Aorta (tissue), 5 donors: ENCODE measurements at regions not wholly inside any gene's neighbourhood (a gene's known extent, or its start where the extent isn't known, plus 50 kb on each side); places are given as distances from the start of the nearest gene placed in this dataset.
"Not testable (repeated sequence)": the region's sequence is repeated elsewhere in the genome, so short reads cannot be mapped to it uniquely, and the experiment has no call there.

Experiments used
- ATAC-seq: fragments of 200-7000 bp; cut with Tn5 transposase; one replicate; pipeline ENCODE4 v1.9.1; 2022; ENCODE audit warnings: moderate library complexity; ENCODE audit not compliant: low FRiP score
- DNase-seq, 2 donors: peaks; one replicate each; pipeline ENCODE4 v3.0.0-alpha.2; 2020
- H3K27ac ChIP-seq, 2 donors: one replicate each; pipeline ENCODE4 v1.5.1; 2013; ENCODE audit warnings: low read length in 2 of 2, mild to moderate bottlenecking in 2 of 2, moderate library complexity in 2 of 2, control low read depth in 1 of 2, inconsistent platforms in 1 of 2, low read depth in 1 of 2
- H3K27me3 ChIP-seq, 2 donors: one replicate each; pipeline ENCODE4 v1.6.1; 2013; ENCODE audit warnings: control low read depth in 1 of 2, low read length in 1 of 2, mild to moderate bottlenecking in 1 of 2, moderate library complexity in 1 of 2; ENCODE audit not compliant: insufficient read depth in 2 of 2, control insufficient read depth in 1 of 2
- H3K36me3 ChIP-seq, 2 donors: one replicate each; pipeline ENCODE4 v1.6.1; 2013; ENCODE audit warnings: control low read depth in 1 of 2, low read length in 1 of 2, mild to moderate bottlenecking in 1 of 2; ENCODE audit not compliant: insufficient read depth in 2 of 2, control insufficient read depth in 1 of 2
- H3K4me1 ChIP-seq, 2 donors: one replicate each; pipeline ENCODE4 v1.6.1; 2013; ENCODE audit warnings: low read length in 2 of 2, control low read depth in 1 of 2, mild to moderate bottlenecking in 1 of 2, moderate library complexity in 1 of 2; ENCODE audit not compliant: insufficient read depth in 2 of 2, control insufficient read depth in 1 of 2
- H3K4me3 ChIP-seq, 2 donors: one replicate each; pipeline ENCODE4 v1.5.1; 2013; ENCODE audit warnings: low read length in 2 of 2, control low read depth in 1 of 2, mild to moderate bottlenecking in 1 of 2
- H3K9me3 ChIP-seq: one replicate; pipeline ENCODE4 v1.6.1; 2013; ENCODE audit warnings: mild to moderate bottlenecking, low read length; ENCODE audit not compliant: control insufficient read depth
- WGBS, 2 donors: extraction: QIAGEN DNeasy Blood & Tissue Kit; methylation state at CpG; one replicate each; pipeline ENCODE4 v1.1.7; 2013; 5-methylcytosine and 5-hydroxymethylcytosine counted together
- intact Hi-C, 2 donors: fragments of 100-400 bp; cut with DNase I; formaldehyde crosslinking; loops; one replicate each; pipeline versions ENCODE4 v1.14.2 to v1.15.0; 2022
- donor health status: healthy with polysubstance abuse.
- donor health status: Bipolar disorder and iron deficiency.
- donor health status: DM: no; HTN: no; CAD: no.
- donor health status: DM: no; HTN: no; CAD: no.
- donor health status: DM: yes; HTN: yes; CAD: no.

DNA sequence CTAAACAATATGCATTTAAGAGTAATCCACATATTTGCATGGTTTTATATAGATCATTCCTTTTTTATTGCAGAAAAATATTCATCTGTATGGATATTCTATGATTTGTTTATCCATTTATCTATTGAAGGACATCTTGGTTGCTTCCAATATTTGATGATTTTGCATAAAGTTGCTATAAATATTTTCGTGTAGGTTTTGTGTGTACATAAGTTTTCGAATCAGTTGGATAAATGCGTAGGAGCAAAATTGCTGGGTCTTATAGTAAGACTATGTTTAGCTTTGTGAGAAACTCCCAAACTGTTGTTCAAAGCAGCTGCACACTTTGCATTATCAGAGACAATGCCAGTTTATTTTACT lies 971.2 kb downstream of the DIPK2A start:
- Histone ChIP-seq H3K27me3 (no peaks in the 10 kb centered on the region), H3K9me3 (no peaks in the 10 kb centered on the region), H3K4me1 (no peaks in the 10 kb centered on the region), H3K27ac (no peak overlapping the region), H3K36me3 (no peaks in the 10 kb centered on the region), H3K4me3 (no peak overlapping the region)
- DNase-seq (no peak), ATAC-seq (no peak)
- WGBS, 2 donors = 84% methylated on average over 3 of the region's 3 CpGs
- intact Hi-C loops = no loop called here

DNA sequence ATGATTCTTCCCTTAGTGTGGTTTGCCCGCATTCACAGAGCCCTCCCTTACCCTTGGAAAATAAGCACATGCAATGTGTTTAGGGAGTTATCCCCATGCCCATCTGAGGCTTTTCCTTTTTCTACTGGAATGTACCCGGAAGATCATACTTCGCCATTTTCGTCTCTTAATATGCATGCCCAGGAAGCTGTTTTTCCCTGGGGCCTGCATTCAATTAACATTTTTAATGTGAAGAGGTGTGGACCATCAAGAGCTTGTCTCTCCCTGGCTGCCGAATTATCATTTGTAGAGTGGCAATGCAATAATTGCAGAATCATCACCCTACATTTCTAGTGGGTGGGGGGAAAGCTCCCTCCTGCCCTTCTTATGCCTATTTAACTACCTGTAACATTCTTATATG lies 976.3 kb downstream of the DIPK2A start:
- Histone ChIP-seq H3K4me3 (no peak overlapping the region), H3K27ac (no peak overlapping the region), H3K36me3 (no peaks in the 10 kb centered on the region), H3K4me1 (no peaks in the 10 kb centered on the region), H3K9me3 (peaks cover 3% of the 10 kb centered on the region), H3K27me3 (no peaks in the 10 kb centered on the region)
- ATAC-seq (no peak), DNase-seq (no peak)
- 96 to 97% methylated on average over 5 of the region's 5 CpGs for WGBS, 2 donors
- intact Hi-C loops = no loop called here

DNA sequence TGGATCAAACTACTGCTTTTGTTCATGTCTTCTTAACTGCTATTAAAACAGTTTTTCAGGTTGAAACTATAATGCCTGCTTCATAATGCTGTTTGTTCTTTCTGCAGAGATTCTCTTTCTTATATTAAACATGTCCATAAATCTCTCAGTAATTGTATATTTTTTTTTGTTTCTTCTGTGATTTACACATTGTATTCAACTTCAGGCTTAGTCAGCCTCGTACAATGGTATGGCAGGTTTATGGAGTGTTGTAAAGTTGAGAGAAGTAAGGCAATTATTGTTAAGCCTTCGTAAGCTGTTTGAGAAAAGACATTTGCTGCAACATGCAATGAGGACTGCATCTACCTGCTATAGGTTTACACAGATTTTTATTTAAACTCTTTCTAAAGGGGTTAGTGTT lies 977.1 kb downstream of the DIPK2A start:
- peaks cover 3% of the 10 kb centered on the region for H3K9me3 ChIP-seq
- no peaks in the 10 kb centered on the region for H3K4me1 ChIP-seq
- no peak overlapping the region for H3K27ac ChIP-seq
- intact Hi-C loops = no loop called here
- no peaks in the 10 kb centered on the region for H3K36me3 ChIP-seq
- no peaks in the 10 kb centered on the region for H3K27me3 ChIP-seq
- ATAC-seq (no peak), DNase-seq (no peak)
- 74 to 87% methylated on average over 2 of the region's 2 CpGs for WGBS, 2 donors
- no peak overlapping the region for H3K4me3 ChIP-seq

DNA sequence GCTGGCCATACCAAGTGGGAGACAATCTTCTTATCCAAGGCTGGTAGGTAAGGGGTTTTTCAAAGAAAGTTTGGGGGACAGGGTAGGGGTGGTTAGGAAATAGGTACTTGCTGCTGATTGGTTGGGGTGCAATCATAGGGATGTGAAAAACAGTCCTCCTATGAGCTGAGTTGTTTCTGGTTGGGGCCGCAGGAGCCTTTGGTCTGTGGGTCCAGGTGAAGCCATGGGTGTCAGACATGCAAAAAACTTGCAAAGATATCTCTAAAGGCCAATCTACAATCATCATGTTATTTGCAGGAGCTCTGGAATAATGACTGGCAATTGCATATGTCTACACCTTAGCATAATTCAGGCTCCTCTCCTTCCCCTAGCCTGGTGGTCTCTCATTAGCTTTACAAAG lies 982.3 kb downstream of the DIPK2A start:
- Histone ChIP-seq H3K4me1 (no peaks in the 10 kb centered on the region), H3K9me3 (peaks cover 3% of the 10 kb centered on the region), H3K27ac (no peak overlapping the region), H3K27me3 (no peaks in the 10 kb centered on the region), H3K4me3 (no peak overlapping the region), H3K36me3 (no peaks in the 10 kb centered on the region)
- intact Hi-C loops = no loop called here
- ATAC-seq (no peak), DNase-seq (no peak)
- 86 to 96% methylated on average over 1 of the region's 1 CpG for WGBS, 2 donors

DNA sequence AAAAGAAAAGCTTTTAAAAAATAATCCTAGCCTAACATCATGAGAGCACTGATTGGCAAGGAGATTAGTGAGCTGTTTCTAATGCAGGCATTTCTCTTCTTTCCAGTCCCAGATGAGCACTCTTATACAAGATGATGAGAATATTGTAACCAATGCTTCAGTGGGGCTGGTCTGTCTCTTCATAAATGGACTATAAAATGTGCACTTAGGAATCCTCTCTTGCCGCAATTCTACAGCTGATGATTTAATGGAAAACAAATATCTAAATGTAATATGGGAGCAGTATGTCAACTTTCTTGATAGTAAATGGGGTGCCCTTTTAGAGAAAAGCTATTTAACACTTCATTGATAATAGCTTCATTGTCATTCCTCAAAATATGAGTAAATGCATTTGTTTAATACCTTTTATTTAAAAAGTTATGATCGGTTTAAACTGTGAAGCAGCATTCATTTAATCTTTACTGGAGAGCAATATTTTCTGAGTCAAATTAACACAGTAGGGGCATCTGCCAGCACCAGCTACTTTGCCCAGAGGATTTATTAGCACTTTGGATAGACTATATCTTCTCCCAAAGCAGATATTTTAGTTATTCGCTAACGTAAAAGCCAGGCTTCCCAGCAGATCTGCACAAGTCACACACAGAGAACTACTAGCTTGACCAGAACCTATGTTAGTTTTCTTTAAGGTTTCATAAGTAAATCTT lies 985.9 kb downstream of the DIPK2A start:
- no peak for DNase-seq
- intact Hi-C loops = no loop called here
- no peak overlapping the region for H3K4me3 ChIP-seq
- H3K27me3 ChIP-seq = no peaks in the 10 kb centered on the region
- WGBS, 2 donors = 67 to 74% methylated on average over 4 of the region's 4 CpGs
- no peaks in the 10 kb centered on the region for H3K4me1 ChIP-seq
- H3K27ac ChIP-seq = no peak overlapping the region
- ATAC-seq = no peak
- H3K9me3 ChIP-seq = no peaks in the 10 kb centered on the region
- no peaks in the 10 kb centered on the region for H3K36me3 ChIP-seq

DNA sequence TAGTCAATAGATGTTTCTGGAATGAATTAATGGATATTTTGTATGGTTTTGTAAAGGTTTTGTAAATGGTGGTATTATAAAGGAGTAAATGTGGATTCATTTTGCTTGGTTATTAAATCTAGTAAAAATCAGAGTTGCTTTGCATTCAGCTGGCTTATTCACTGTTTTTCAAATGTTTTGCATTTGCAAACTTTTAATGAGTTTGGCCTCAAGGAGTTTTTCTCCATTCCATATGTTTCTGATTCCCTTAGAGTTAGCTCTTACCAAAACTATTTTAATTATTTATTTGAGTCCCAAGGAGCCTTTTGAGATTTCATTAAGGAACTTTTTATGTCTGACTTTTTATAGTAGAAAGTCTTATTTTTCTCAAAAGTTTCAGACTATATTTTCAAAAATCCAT lies 992.2 kb downstream of the DIPK2A start:
- Histone ChIP-seq H3K4me1 (no peaks in the 10 kb centered on the region), H3K36me3 (no peaks in the 10 kb centered on the region), H3K27me3 (no peaks in the 10 kb centered on the region), H3K4me3 (no peak overlapping the region), H3K27ac (no peak overlapping the region), H3K9me3 (no peaks in the 10 kb centered on the region)
- ATAC-seq = no peak
- intact Hi-C loops = no loop called here
- no peak for DNase-seq

DNA sequence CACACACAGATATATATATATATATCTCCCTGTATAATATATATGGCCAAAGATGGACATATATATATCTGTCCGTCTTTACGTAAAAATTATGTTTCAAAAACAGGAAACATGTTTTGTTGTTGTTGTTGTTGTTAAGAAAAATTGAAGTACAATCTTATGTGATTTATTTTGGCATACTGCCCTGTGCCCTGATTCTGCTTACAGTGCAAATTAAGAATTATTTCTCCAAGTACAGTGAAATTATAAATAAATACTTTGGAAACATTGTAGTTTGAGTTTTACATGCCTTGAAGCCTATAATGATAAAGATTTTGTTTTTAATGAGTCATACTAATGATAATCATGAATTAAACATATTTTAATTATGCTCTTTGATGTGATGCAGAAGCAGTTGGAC lies 994.9 kb downstream of the DIPK2A start:
- Histone ChIP-seq H3K4me3 (no peak overlapping the region), H3K9me3 (no peaks in the 10 kb centered on the region), H3K36me3 (no peaks in the 10 kb centered on the region), H3K27me3 (no peaks in the 10 kb centered on the region), H3K4me1 (no peaks in the 10 kb centered on the region), H3K27ac (no peak overlapping the region)
- ATAC-seq (no peak), DNase-seq (no peak)
- intact Hi-C loops = no loop called here
- WGBS, 2 donors = 45 to 74% methylated on average over 2 of the region's 2 CpGs

DNA sequence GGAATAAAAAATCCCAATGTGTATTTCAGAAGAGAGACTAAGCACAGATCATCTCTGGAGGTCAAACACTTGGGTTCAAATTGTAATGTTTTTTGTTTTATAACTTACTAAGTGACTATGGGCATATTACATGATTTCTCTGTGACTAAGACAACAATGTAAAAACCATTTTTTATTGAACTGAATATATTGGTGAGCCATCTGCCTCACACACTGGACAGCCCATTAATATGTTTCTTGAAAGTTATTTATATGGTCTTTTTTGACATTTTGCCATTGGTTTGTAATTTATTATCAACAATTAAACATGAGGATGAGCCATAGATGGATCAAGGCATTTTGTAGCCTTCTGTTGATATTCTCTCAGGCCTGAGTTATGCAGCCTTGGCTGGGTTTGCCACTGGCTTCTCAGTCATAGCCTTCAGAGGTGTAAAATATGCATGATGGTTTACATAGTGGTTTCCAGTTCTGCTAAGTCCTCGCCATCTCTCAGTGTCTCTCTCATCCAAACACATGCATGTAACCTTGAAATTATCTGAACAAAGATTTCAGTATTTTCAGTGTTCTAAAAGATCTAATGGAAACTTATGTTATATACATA lies 997.2 kb downstream of the DIPK2A start:
- no peak for ATAC-seq
- Histone ChIP-seq H3K27ac (no peak overlapping the region), H3K27me3 (no peaks in the 10 kb centered on the region), H3K9me3 (no peaks in the 10 kb centered on the region), H3K4me3 (no peak overlapping the region), H3K4me1 (no peaks in the 10 kb centered on the region), H3K36me3 (no peaks in the 10 kb centered on the region)
- 91 to 100% methylated on average over 1 of the region's 1 CpG for WGBS, 2 donors
- no peak for DNase-seq
- intact Hi-C loops = no loop called here

DNA sequence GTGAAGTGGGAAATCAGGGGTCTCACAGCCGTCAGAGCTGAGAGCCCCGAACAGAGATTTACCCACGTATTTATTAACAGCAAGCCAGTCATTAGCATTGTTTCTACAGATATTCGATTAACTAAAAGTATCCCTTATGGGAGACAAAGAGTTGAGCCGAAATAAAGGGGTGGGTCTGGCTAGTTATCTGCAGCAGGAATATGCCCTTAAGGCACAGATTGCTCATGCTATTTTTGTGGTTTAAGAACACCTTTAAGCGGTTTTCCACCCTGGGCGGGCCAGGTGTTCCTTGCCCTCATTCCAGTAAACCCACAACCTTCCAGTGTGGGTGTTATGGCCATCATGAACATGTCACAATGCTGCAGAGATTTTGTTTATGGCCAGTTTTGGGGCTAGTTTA lies 1012.9 kb downstream of the DIPK2A start:
- H3K4me1 ChIP-seq, H3K36me3 ChIP-seq, intact Hi-C loops, ATAC-seq, H3K27me3 ChIP-seq, H3K4me3 ChIP-seq, H3K27ac ChIP-seq, H3K9me3 ChIP-seq, DNase-seq: not testable (repeated sequence)
- WGBS, 2 donors = 96 to 97% methylated on average over 7 of the region's 7 CpGs
